Anterior cingulate cortex (tissue), 58 donors: ENCODE measurements at regions not wholly inside any gene's neighbourhood (a gene's known extent, or its start where the extent isn't known, plus 50 kb on each side); places are given as distances from the start of the nearest gene placed in this dataset.
"Not testable (repeated sequence)": the region's sequence is repeated elsewhere in the genome, so short reads cannot be mapped to it uniquely, and the experiment has no call there.

Experiments used
- DNase-seq, 58 donors: peaks; one replicate each; lab custom pipeline; 2025; lab: John Stamatoyannopoulos, UW

- DNase-seq, result no peak
These were observed 103.5 kb upstream of the SIRPG start for GRCh38 chr20:1761116-1761515.

GRCh38 chr20:1758765-1759164 is 101.2 kb upstream of the SIRPG start:
- DNase-seq, result no peak

- DNase-seq, result peak in 3 of 58 donors; percentile 8 to 13 (median 12)
These were observed 100.3 kb upstream of the SIRPG start for GRCh38 chr20:1757606-1758512.

- DNase-seq, result no peak
These were observed 99.5 kb upstream of the SIRPG start for GRCh38 chr20:1757072-1757471.

GRCh38 chr20:1754749-1755148 is 97.2 kb upstream of the SIRPG start:
- DNase-seq, result no peak

- no peak for DNase-seq
These were observed 96.7 kb upstream of the SIRPG start for GRCh38 chr20:1754306-1754705.

- DNase-seq, result no peak
These were observed 94.5 kb upstream of the SIRPG start for GRCh38 chr20:1752045-1752444.

GRCh38 chr20:1748777-1749176 is 91.2 kb upstream of the SIRPG start:
- no peak for DNase-seq

GRCh38 chr20:1747953-1748577 is 90.5 kb upstream of the SIRPG start:
- DNase-seq, result no peak

GRCh38 chr20:1742049-1742434 is 84.5 kb upstream of the SIRPG start:
- not testable (repeated sequence) for DNase-seq

- no peak for DNase-seq
These were observed 83.9 kb upstream of the SIRPG start for GRCh38 chr20:1741309-1742048.

GRCh38 chr20:1737134-1737533 is 79.6 kb upstream of the SIRPG start:
- DNase-seq, result no peak

GRCh38 chr20:1735417-1736089 is 78.0 kb upstream of the SIRPG start:
- DNase-seq, result no peak

GRCh38 chr20:1734269-1734858 is 76.8 kb upstream of the SIRPG start:
- DNase-seq, result peak in 9 of 58 donors; percentile 3 to 50 (median 9)

GRCh38 chr20:1731828-1732375 is 74.3 kb upstream of the SIRPG start:
- not testable (repeated sequence) for DNase-seq

GRCh38 chr20:1730981-1731711 is 73.6 kb upstream of the SIRPG start:
- DNase-seq, result not testable (repeated sequence)

- not testable (repeated sequence) for DNase-seq
These were observed 69.7 kb upstream of the SIRPG start for GRCh38 chr20:1727303-1727702.

GRCh38 chr20:1724901-1725300 is 67.3 kb upstream of the SIRPG start:
- no peak for DNase-seq

GRCh38 chr20:1722513-1723050 is 65.0 kb upstream of the SIRPG start:
- DNase-seq, result no peak
